ENCODE measurements at regions not wholly inside any gene's neighbourhood (a gene's known extent, or its start where the extent isn't known, plus 50 kb on each side); places are given as distances from the start of the nearest gene placed in this dataset.

- TF ChIP-seq HMG20B (CRISPR knock-in tag; IDR thresholded peaks at IDR 0.05) = no peak
- TF ChIP-seq ZNF384 (IDR thresholded peaks at IDR 0.05; ENCODE audit: low read depth, low read length) = no peak
- no peak for TF ChIP-seq USF2 (CRISPR knock-in tag; IDR thresholded peaks at IDR 0.05)
- TF ChIP-seq HEY1 (CRISPR knock-in tag; IDR thresholded peaks at IDR 0.05; ENCODE audit: borderline replicate concordance) = no peak
- no peak for TF ChIP-seq CTCF (IDR thresholded peaks at IDR 0.05 in 2 of 3, conservative IDR thresholded peaks at IDR 0.05 in 1 of 3; ENCODE audit: insufficient read depth in 2 of 3, low read depth in 1 of 3, low read length in 3 of 3)
These were observed 142.7 kb downstream of the ALX1 start for GRCh38 chr12:85422762-85423161.

Data from K562 (cell line).